ENCODE measurements at regions not wholly inside any gene's neighbourhood (a gene's known extent, or its start where the extent isn't known, plus 50 kb on each side); places are given as distances from the start of the nearest gene placed in this dataset.

DNA sequence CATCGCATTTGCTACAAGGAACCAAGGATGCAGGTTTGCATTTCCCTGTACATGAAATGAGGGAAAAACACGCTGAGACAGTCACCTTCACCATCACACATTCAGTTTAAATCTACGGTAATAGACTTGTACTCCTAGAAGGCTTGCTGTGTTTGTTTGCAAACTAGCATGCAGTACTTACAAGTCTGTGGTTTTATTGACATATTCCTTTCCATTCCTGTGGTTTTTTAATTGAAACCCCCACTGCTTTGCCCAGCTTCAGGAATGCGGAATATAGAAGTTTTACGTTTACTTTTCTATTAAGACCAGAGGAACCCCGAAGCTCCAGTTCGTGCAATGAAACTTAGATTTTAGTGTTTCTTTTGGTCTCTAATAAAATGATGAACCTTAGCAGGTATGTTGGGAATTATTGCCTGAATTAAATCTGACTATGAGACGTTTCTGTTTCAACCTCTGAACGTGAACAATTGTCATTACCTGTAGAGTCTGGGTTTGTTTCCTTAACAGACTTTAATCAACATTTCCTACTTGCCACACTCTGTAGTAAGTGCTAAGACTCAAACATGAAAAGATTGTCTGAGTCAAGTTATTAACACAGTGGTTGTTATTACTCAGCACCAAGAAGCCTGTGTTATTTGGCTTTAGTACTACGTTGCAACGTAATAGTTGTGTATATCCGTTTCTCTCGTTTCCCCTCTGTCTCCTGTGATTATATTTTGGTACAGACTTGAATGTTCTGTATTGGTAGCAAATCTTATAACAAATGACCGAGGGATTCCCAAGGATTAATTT lies 793.3 kb upstream of the GOT2 start:
- TF ChIP-seq POLR2A (IDR thresholded peaks at IDR 0.05; ENCODE audit: low read length) (no peak), GATA1 (IDR thresholded peaks at IDR 0.05; ENCODE audit: low read depth, low read length) (no peak)
